Testis (tissue), 2 donors: ENCODE measurements at regions not wholly inside any gene's neighbourhood (a gene's known extent, or its start where the extent isn't known, plus 50 kb on each side); places are given as distances from the start of the nearest gene placed in this dataset.
A peak's percentile ranks its signal among the peaks of the same experiment; 100 is the strongest.

Experiments used
- DNase-seq: peaks from one replicate; pipeline ENCODE4 v3.0.0-alpha.2; 2019
- H3K27ac ChIP-seq, 2 donors: fragments of 200-600 bp; sonication (generic); one replicate each; pipeline ENCODE4 v1.5.1; 2019
- H3K27me3 ChIP-seq: fragments of 200-600 bp; sonication (generic); one replicate; pipeline ENCODE4 v1.5.1; 2019
- H3K36me3 ChIP-seq: fragments of 200-600 bp; sonication (generic); one replicate; pipeline ENCODE4 v1.5.1; 2017; ENCODE audit warnings: low read depth; ENCODE audit errors: missing control alignments
- H3K4me1 ChIP-seq: fragments of 200-600 bp; sonication (generic); one replicate; pipeline ENCODE4 v1.5.1; 2019
- H3K4me3 ChIP-seq, 2 donors: fragments of 200-600 bp; sonication (generic); one replicate each; pipeline ENCODE4 v1.5.1; 2017 to 2019
- H3K9me3 ChIP-seq: fragments of 200-600 bp; sonication (generic); one replicate; pipeline ENCODE4 v1.5.1; 2017
- CTCF ChIP-seq, 3 experiments: fragments of 450-650 bp in 2 of 3; fragments of 200-600 bp in 1 of 3; sonication (generic) in 1 of 3; IDR thresholded peaks; one replicate each; pipeline ENCODE4 v1.5.1; 2016 to 2019; ENCODE audit warnings: antibody characterized with exemption in 3 of 3, mild to moderate bottlenecking in 2 of 3, moderate library complexity in 1 of 3
- POLR2A ChIP-seq: fragments of 450-650 bp; IDR thresholded peaks from one replicate; pipeline ENCODE4 v1.6.1; 2017; ENCODE audit warnings: antibody characterized with exemption, mild to moderate bottlenecking, moderate library complexity
- WGBS, 2 donors: methylation state at CpG; one replicate each; pipeline ENCODE4 v1.1.5; 2018; 5-methylcytosine and 5-hydroxymethylcytosine counted together
- intact Hi-C: fragments of 100-400 bp; cut with DNase I; formaldehyde crosslinking; loops from one replicate; pipeline ENCODE4 v1.15.1; 2023; ENCODE audit warnings: low total_unique reads

GRCh38 chrX:149185087-149185486 lies 320.0 kb downstream of the IDS start:
- DNase-seq, result no peak
- Histone ChIP-seq H3K4me3 (no peak overlapping the region), H3K27ac (no peak overlapping the region), H3K4me1 (no peaks in the 10 kb centered on the region), H3K9me3 (no peaks in the 10 kb centered on the region), H3K27me3 (no peaks in the 10 kb centered on the region), H3K36me3 (no peaks in the 10 kb centered on the region)
- WGBS, 2 donors, result 38 to 76% methylated on average over 2 of the region's 2 CpGs
- intact Hi-C loops, result no loop called here
- TF ChIP-seq CTCF (IDR thresholded peaks at IDR 0.05), result no peak

GRCh38 chrX:149161435-149162088 lies 343.5 kb downstream of the IDS start:
- H3K4me3 ChIP-seq, result no peak overlapping the region
- no peaks in the 10 kb centered on the region for H3K36me3 ChIP-seq
- H3K9me3 ChIP-seq, result no peaks in the 10 kb centered on the region
- H3K27me3 ChIP-seq, result no peaks in the 10 kb centered on the region
- no peak for TF ChIP-seq POLR2A
- TF ChIP-seq CTCF (IDR thresholded peaks at IDR 0.05), result no peak
- H3K27ac ChIP-seq, result no peak overlapping the region
- peak; percentile 16 for DNase-seq
- intact Hi-C loops, result no loop called here
- WGBS, 2 donors, result 82% methylated on average over 2 of the region's 2 CpGs; no CpG with 5 or more reads in 1 of the 2 donors
- H3K4me1 ChIP-seq, result no peaks in the 10 kb centered on the region

- no peak overlapping the region for H3K4me3 ChIP-seq
- H3K9me3 ChIP-seq, result no peaks in the 10 kb centered on the region
- intact Hi-C loops, result no loop called here
- TF ChIP-seq POLR2A (no peak), CTCF (IDR thresholded peaks at IDR 0.05) (no peak)
- DNase-seq, result no peak
- H3K36me3 ChIP-seq, result no peaks in the 10 kb centered on the region
- no peaks in the 10 kb centered on the region for H3K27me3 ChIP-seq
- H3K4me1 ChIP-seq, result no peaks in the 10 kb centered on the region
- H3K27ac ChIP-seq, result no peak overlapping the region
- 82 to 85% methylated on average over 1 of the region's 1 CpG for WGBS, 2 donors
These were observed 347.1 kb downstream of the IDS start for GRCh38 chrX:149157976-149158375.

GRCh38 chrX:149152941-149153340 lies 352.2 kb downstream of the IDS start:
- Histone ChIP-seq H3K27me3 (no peaks in the 10 kb centered on the region), H3K36me3 (no peaks in the 10 kb centered on the region), H3K9me3 (no peaks in the 10 kb centered on the region), H3K4me3 (no peak overlapping the region), H3K27ac (no peak overlapping the region), H3K4me1 (no peaks in the 10 kb centered on the region)
- intact Hi-C loops, result no loop called here
- 72 to 73% methylated on average over 3 of the region's 3 CpGs for WGBS, 2 donors
- DNase-seq, result no peak
- TF ChIP-seq POLR2A, result no peak
- TF ChIP-seq CTCF (IDR thresholded peaks at IDR 0.05), result no peak
